Suprapubic skin (tissue), 4 donors: ENCODE measurements at regions not wholly inside any gene's neighbourhood (a gene's known extent, or its start where the extent isn't known, plus 50 kb on each side); places are given as distances from the start of the nearest gene placed in this dataset.

Source experiments
- DNase-seq, 2 donors: peaks; one replicate each; pipeline ENCODE4 v3.0.0-alpha.2; 2019; ENCODE audit warnings: low spot score in 2 of 2
- H3K27ac ChIP-seq: fragments of 200-600 bp; sonication (generic); one replicate; pipeline ENCODE4 v1.5.1; 2019
- H3K27me3 ChIP-seq: fragments of 200-600 bp; sonication (generic); one replicate; pipeline ENCODE4 v1.5.1; 2019
- H3K36me3 ChIP-seq: fragments of 200-600 bp; sonication (generic); one replicate; pipeline ENCODE4 v1.5.1; 2019
- H3K4me1 ChIP-seq: fragments of 200-600 bp; sonication (generic); one replicate; pipeline ENCODE4 v1.5.1; 2019
- H3K4me3 ChIP-seq: fragments of 200-600 bp; sonication (generic); one replicate; pipeline ENCODE4 v1.5.1; 2019; ENCODE audit warnings: mild to moderate bottlenecking
- H3K9me3 ChIP-seq: fragments of 200-600 bp; sonication (generic); one replicate; pipeline ENCODE4 v1.5.1; 2019
- EP300 ChIP-seq: sonication (generic); formaldehyde crosslinking; IDR thresholded peaks from one replicate; pipeline ENCODE4 v1.6.1; 2017; ENCODE audit warnings: antibody characterized with exemption
- POLR2A ChIP-seq, 2 donors: fragments of 450-650 bp; IDR thresholded peaks; one replicate each; pipeline ENCODE4 v1.6.1; 2017; ENCODE audit warnings: antibody characterized with exemption in 2 of 2, mild to moderate bottlenecking in 2 of 2, moderate library complexity in 2 of 2
- POLR2AphosphoS5 ChIP-seq, 3 donors: sonication (generic); formaldehyde crosslinking; IDR thresholded peaks; one replicate each; pipeline ENCODE4 v1.6.1; 2017; ENCODE audit warnings: antibody characterized with exemption in 3 of 3
- WGBS: methylation state at CpG from one replicate; pipeline ENCODE4 v1.1.5; 2018; 5-methylcytosine and 5-hydroxymethylcytosine counted together
- TF ChIP-seq, protein P1 (sequence below), 2 donors: fragments of 200-600 bp in 1 of 2; fragments of 450-650 bp in 1 of 2; sonication (generic) in 1 of 2; IDR thresholded peaks; one replicate each; pipeline ENCODE4 v1.5.1; 2016 to 2019; ENCODE audit warnings: antibody characterized with exemption in 2 of 2, mild to moderate bottlenecking in 1 of 2, moderate library complexity in 1 of 2

- WGBS: 51% methylated on average over 1 of the region's 1 CpG
- no peaks in the 10 kb centered on the region for H3K27me3 ChIP-seq
- no peaks in the 10 kb centered on the region for H3K36me3 ChIP-seq
- no peak for DNase-seq
- no peak overlapping the region for H3K4me3 ChIP-seq
- no peaks in the 10 kb centered on the region for H3K9me3 ChIP-seq
- TF ChIP-seq, protein P1, sequence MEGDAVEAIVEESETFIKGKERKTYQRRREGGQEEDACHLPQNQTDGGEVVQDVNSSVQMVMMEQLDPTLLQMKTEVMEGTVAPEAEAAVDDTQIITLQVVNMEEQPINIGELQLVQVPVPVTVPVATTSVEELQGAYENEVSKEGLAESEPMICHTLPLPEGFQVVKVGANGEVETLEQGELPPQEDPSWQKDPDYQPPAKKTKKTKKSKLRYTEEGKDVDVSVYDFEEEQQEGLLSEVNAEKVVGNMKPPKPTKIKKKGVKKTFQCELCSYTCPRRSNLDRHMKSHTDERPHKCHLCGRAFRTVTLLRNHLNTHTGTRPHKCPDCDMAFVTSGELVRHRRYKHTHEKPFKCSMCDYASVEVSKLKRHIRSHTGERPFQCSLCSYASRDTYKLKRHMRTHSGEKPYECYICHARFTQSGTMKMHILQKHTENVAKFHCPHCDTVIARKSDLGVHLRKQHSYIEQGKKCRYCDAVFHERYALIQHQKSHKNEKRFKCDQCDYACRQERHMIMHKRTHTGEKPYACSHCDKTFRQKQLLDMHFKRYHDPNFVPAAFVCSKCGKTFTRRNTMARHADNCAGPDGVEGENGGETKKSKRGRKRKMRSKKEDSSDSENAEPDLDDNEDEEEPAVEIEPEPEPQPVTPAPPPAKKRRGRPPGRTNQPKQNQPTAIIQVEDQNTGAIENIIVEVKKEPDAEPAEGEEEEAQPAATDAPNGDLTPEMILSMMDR (IDR thresholded peaks at IDR 0.05): no peak
- TF ChIP-seq EP300 (no peak), POLR2A (IDR thresholded peaks at IDR 0.05) (no peak), POLR2AphosphoS5 (IDR thresholded peaks at IDR 0.05) (no peak)
- H3K4me1 ChIP-seq: no peaks in the 10 kb centered on the region
- H3K27ac ChIP-seq: no peak overlapping the region
Observed at GRCh38 chr12:60630796-60631195, 1035.0 kb downstream of the SLC16A7 start.

DNA sequence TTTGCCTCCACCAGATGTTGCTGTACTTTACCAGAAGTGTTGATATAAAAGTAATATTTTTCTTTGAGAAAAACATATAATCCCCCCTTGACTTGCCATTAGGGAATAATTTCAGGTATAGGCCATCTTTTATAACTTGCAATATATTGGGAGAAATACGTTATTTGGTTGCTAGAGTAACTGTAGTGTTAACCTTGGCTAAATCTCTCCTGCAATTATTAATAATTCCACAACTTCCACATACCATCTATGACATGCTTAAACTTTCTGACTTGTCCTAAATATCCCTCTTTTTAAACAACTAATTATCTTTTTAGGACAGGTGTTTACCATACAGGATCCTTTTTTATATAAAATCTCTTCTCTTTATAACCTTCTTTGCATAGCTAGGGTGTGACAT lies 1048.2 kb downstream of the SLC16A7 start:
- H3K9me3 ChIP-seq: no peaks in the 10 kb centered on the region
- TF ChIP-seq, protein P1 (IDR thresholded peaks at IDR 0.05): no peak
- no peak for TF ChIP-seq POLR2A (IDR thresholded peaks at IDR 0.05)
- 72% methylated on average over 1 of the region's 1 CpG for WGBS

GRCh38 chr12:60666895-60667294 lies 1071.1 kb downstream of the SLC16A7 start:
- TF ChIP-seq EP300 (no peak), POLR2AphosphoS5 (IDR thresholded peaks at IDR 0.05) (no peak), POLR2A (IDR thresholded peaks at IDR 0.05) (no peak)
- TF ChIP-seq, protein P1 (IDR thresholded peaks at IDR 0.05): no peak
- no peaks in the 10 kb centered on the region for H3K36me3 ChIP-seq
- no peak overlapping the region for H3K27ac ChIP-seq
- no peak for DNase-seq
- H3K4me1 ChIP-seq: no peaks in the 10 kb centered on the region
- WGBS: 58% methylated on average over 5 of the region's 5 CpGs
- H3K9me3 ChIP-seq: peaks cover 2% of the 10 kb centered on the region
- no peak overlapping the region for H3K4me3 ChIP-seq
- no peaks in the 10 kb centered on the region for H3K27me3 ChIP-seq

More for the DNA sequence above, 1048.2 kb downstream of the SLC16A7 start:
- Histone ChIP-seq H3K27ac (no peak overlapping the region), H3K27me3 (no peaks in the 10 kb centered on the region), H3K4me1 (no peaks in the 10 kb centered on the region), H3K4me3 (no peak overlapping the region), H3K36me3 (no peaks in the 10 kb centered on the region)
- DNase-seq: no peak

GRCh38 chr12:60672949-60673348 lies 1077.1 kb downstream of the SLC16A7 start:
- 74% methylated on average over 3 of the region's 3 CpGs for WGBS
- H3K27ac ChIP-seq: no peak overlapping the region
- no peaks in the 10 kb centered on the region for H3K36me3 ChIP-seq
- no peak for TF ChIP-seq EP300
- no peak for TF ChIP-seq POLR2AphosphoS5 (IDR thresholded peaks at IDR 0.05)
- TF ChIP-seq POLR2A (IDR thresholded peaks at IDR 0.05): no peak
- TF ChIP-seq, protein P1 (IDR thresholded peaks at IDR 0.05): no peak
- H3K4me3 ChIP-seq: no peak overlapping the region
- DNase-seq: no peak
- H3K4me1 ChIP-seq: no peaks in the 10 kb centered on the region
- H3K27me3 ChIP-seq: no peaks in the 10 kb centered on the region
- H3K9me3 ChIP-seq: peaks cover 7% of the 10 kb centered on the region

GRCh38 chr12:60684988-60685655 lies 1089.3 kb downstream of the SLC16A7 start:
- H3K27me3 ChIP-seq: no peaks in the 10 kb centered on the region
- WGBS: 87% methylated on average over 12 of the region's 12 CpGs
- TF ChIP-seq EP300 (no peak), POLR2AphosphoS5 (IDR thresholded peaks at IDR 0.05) (no peak), POLR2A (IDR thresholded peaks at IDR 0.05) (no peak)
- TF ChIP-seq, protein P1 (IDR thresholded peaks at IDR 0.05): no peak
- H3K9me3 ChIP-seq: no peaks in the 10 kb centered on the region
- no peak for DNase-seq
- H3K4me1 ChIP-seq: no peaks in the 10 kb centered on the region
- H3K4me3 ChIP-seq: no peak overlapping the region
- H3K27ac ChIP-seq: no peak overlapping the region
- no peaks in the 10 kb centered on the region for H3K36me3 ChIP-seq
